ENCODE measurements at regions not wholly inside any gene's neighbourhood (a gene's known extent, or its start where the extent isn't known, plus 50 kb on each side); places are given as distances from the start of the nearest gene placed in this dataset.
"Not testable (repeated sequence)": the region's sequence is repeated elsewhere in the genome, so short reads cannot be mapped to it uniquely, and the experiment has no call there.

- DNase-seq: peak; percentile 52
Measured at GRCh38 chr4:92014067-92014466, 289.7 kb upstream of the GRID2 start.

- DNase-seq: no peak
Measured at GRCh38 chr4:92021203-92021602, 282.6 kb upstream of the GRID2 start.

GRCh38 chr4:92021788-92022187, 282.0 kb upstream of the GRID2 start:
- no peak for DNase-seq

DNA sequence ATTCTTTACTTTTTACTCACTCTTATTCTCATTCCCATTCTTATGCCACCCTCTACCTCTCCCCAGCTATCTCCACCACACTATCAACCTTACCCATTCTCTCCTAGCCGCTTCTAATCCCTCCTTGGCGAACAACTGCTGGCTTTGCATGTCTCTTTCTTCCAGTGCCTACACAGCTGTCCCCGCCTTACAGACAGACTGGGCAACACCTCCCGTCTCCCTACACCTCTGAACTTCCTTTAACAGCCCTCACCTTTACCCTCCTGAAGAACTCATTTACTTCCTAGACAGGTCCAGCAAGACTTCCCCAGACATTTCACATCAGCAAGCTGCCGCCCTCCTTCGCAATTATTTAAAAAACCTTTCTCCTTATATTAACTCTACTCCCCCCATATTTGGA, 274.9 kb upstream of the GRID2 start:
- not testable (repeated sequence) for DNase-seq

DNA sequence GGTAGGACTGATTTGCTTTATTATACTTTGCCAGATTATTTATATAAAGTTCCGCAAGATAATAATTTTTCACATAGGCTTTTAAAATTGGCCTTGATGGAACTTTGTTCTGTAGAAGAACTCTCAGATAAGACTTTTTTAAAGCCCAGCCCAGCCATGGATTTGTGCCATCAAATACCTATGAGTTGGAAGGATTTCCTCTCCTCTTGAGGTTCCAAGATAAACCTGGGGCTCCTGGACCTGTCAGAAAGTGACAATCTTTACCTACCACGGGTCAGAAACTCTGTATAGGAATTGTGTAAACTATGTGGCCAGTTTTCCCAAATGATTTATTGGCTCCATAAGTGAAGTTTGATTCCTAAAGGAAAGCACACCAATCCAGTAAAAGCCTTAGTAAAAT, 271.9 kb upstream of the GRID2 start:
- DNase-seq: no peak

GRCh38 chr4:92035666-92036065, 268.1 kb upstream of the GRID2 start:
- DNase-seq: no peak

GRCh38 chr4:92045718-92046117, 258.0 kb upstream of the GRID2 start:
- DNase-seq: no peak

GRCh38 chr4:92047209-92047875, 256.4 kb upstream of the GRID2 start:
- DNase-seq: peak; percentile 6

GRCh38 chr4:92050875-92051274, 252.9 kb upstream of the GRID2 start:
- no peak for DNase-seq

DNA sequence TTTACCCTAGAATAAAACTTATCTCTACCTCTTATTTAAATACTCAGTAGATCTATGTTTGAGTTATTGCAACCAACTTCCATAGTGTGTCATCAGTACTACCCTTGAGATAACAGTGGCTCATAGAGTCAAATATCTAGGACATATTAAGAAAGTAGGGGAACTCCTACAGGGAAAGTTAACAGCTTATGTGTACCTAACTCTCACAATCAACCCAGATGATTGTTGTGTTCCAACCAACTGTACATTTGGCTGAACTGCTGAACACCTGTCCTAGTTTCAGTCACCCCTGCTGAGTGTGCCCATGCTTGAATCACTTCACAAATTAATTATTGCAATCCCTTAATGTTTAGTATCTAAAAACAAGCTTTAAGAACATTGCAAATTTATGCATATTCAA, 244.2 kb upstream of the GRID2 start:
- no peak for DNase-seq

GRCh38 chr4:92060333-92060732, 243.4 kb upstream of the GRID2 start:
- no peak for DNase-seq

GRCh38 chr4:92064574-92064973, 239.2 kb upstream of the GRID2 start:
- DNase-seq: no peak

DNA sequence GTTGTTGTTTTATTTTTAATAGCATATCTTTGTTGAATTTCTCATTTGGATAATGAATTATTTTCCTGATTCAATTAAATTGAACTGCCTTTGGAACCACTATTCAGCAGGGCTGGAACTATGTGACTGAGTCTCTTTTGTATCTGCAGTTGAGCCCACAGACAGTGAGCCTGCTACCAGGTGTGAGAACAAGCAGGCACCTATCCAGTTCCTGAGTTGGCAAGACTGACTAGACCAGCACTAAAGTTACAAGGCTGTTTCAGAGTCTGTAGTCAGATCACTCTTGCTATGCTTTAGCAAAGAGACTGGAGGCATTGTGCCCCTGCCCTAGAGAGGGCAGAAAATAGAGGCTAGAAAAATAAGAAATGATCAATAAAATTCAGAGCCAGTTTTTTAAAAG, 237.3 kb upstream of the GRID2 start:
- no peak for DNase-seq

- DNase-seq: no peak
Measured at GRCh38 chr4:92071587-92071986, 232.2 kb upstream of the GRID2 start.

GRCh38 chr4:92074839-92075238, 228.9 kb upstream of the GRID2 start:
- DNase-seq: no peak

DNA sequence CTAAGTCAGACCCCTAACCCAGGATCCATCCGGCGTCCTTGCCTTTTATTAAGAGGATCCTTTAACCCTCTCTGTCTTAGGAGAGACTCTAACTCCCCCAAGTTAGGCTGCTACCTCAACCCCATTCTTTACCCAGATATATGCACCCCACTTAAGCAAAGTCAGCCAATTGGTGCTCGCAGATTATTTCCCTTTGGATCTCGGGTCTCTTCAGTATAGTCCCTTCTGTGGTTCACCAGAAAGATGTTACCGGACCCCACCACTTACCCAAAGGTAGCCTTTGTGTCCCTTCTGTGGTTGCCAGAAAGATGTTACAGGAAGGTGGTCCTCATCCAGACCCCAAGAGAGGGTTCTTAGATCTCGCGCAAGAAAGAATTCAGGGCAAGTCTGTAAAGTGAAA, 212.9 kb upstream of the GRID2 start:
- no peak for DNase-seq

GRCh38 chr4:92091335-92091734, 212.4 kb upstream of the GRID2 start:
- peak; percentile 50 for DNase-seq

- no peak for DNase-seq
Measured at GRCh38 chr4:92099861-92100260, 203.9 kb upstream of the GRID2 start.

DNA sequence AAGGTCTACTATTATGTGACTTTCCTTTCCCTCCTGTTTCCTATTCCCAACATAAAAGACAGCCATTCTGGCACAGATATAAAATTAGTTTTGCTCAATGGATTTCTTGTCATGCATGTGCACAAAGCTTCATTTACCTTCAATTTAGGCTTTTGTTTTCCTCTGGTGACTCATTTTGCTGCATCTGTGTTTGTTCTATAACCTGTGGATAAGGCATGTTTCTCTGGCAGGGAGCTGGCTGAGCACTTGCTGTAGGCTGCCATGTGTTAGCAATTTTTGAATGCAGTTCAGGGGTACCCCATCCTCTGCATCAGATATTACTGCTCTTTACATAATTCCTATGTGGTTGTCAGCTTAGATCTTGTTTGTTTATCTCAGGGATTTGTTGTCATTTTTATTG, 202.8 kb upstream of the GRID2 start:
- DNase-seq: peak; percentile 21

GRCh38 chr4:92101737-92102172, 202.0 kb upstream of the GRID2 start:
- DNase-seq: peak; percentile 74

DNA sequence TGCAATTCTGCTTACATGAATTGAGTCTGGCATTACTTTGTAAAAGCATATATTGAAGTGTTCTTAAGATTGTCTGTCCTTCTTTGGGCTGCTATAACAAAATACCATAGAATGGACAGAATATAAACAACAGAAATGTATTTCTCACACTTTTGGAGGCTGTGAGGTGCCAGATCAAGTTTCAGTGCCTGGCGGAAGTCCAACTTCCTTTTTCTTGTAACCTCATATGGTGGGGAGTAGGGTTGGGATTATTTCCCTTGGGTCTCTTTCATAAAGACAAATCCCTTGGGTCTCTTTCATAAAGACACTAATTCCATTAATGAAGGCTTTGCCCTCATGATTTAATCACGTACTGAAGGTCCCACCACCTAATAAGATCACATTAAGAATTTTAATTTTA, 199.3 kb upstream of the GRID2 start:
- DNase-seq: peak; percentile 89

DNA sequence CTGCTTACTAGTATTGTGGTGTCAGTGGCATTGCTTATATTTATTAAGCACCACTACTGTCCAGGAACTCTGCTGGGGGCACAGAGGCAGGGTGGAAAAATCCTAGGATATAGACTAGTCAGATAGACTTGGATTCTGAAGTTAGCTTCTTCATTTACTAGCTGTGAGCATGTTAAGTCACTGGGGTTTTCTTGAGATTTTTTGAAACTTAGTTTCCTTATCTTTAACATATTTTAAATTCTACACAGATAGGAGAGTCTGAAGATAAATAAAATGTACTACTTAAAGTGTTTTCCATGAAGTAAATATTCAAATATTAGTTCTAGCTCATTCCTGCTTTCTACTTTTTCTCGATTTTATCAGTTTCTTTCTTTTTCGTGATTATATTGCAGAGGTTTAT, 196.9 kb upstream of the GRID2 start:
- DNase-seq: no peak

DNA sequence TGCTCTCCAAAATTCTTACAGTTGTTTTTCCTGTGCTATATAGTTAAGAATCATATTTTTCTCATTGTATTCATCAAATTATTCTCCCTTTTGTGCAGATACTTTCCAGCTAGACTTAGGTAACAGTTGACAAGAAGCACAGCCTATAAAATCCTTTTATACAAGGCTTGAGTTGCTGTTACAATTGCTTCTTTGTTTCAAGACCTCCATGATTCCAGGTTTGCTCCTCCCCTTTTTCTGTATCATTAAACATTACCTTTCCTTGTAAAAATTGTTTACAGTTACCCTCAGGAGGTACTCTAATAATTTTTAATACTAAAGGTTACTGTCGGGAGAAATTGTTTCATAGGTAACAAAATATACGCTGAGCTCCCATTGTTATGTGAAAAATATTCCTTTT, 192.3 kb upstream of the GRID2 start:
- DNase-seq: no peak

DNA sequence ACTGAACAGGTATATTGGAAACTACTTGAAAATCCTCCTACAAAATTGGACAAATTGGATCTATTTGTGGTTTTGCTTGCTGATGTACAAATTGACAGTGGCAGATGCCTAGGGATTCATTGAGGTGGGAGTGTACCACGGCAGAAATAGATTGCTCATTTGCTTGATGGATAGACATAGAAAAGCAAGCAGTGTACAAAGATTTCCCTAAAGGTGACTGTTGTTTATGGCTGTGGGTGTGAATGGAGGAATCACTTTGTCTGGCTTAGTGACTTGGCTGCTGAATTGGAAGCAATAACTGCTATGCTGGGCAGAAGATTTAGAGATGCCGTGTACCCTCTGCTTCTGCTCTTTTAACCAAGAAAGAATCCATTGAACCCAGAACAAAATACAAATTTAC, 191.0 kb upstream of the GRID2 start:
- DNase-seq: no peak

GRCh38 chr4:92120810-92121498, 182.8 kb upstream of the GRID2 start:
- DNase-seq: no peak
